Mucosa of descending colon (tissue), 3 donors: ENCODE measurements at regions not wholly inside any gene's neighbourhood (a gene's known extent, or its start where the extent isn't known, plus 50 kb on each side); places are given as distances from the start of the nearest gene placed in this dataset.

Experiments
- ATAC-seq: fragments of 200-7000 bp; cut with Tn5 transposase; one replicate; pipeline ENCODE4 v1.9.1; 2020; ENCODE audit warnings: mild to moderate bottlenecking, moderate library complexity
- DNase-seq, 3 donors: peaks; one replicate each; pipeline ENCODE4 v3.0.0-alpha.2; 2020
- H3K36me3 ChIP-seq: fragments of 200-600 bp; one replicate; pipeline ENCODE4 v1.8.0; 2021; ENCODE audit warnings: low read depth, mild to moderate bottlenecking
- H3K4me1 ChIP-seq: fragments of 200-600 bp; one replicate; pipeline ENCODE4 v1.8.0; 2021; ENCODE audit warnings: low read depth, mild to moderate bottlenecking
- H3K4me3 ChIP-seq: fragments of 200-600 bp; one replicate; pipeline ENCODE4 v1.8.0; 2021; ENCODE audit warnings: mild to moderate bottlenecking
- H3K9me3 ChIP-seq: fragments of 200-600 bp; one replicate; pipeline ENCODE4 v1.8.0; 2021; ENCODE audit warnings: mild to moderate bottlenecking
- intact Hi-C, 2 donors: fragments of 100-400 bp; cut with DNase I in 1 of 2; cut with micrococcal nuclease in 1 of 2; formaldehyde crosslinking; loops; one replicate each; pipeline versions ENCODE4 v1.11.0 to v1.11.1; 2022; cut with DNase I, micrococcal nuclease
- TF ChIP-seq, protein P1 (sequence below): fragments of 200-600 bp; IDR thresholded peaks from one replicate; pipeline ENCODE4 v1.8.0; 2022; ENCODE audit warnings: antibody characterized with exemption, mild to moderate bottlenecking
- donor health status: DM: no; HTN: no; CAD: no; lungs with moderate emphysema.
- donor health status: DM: no; HTN: no; CAD: no.
- donor health status: DM: no; HTN: yes; CAD: no.

DNA sequence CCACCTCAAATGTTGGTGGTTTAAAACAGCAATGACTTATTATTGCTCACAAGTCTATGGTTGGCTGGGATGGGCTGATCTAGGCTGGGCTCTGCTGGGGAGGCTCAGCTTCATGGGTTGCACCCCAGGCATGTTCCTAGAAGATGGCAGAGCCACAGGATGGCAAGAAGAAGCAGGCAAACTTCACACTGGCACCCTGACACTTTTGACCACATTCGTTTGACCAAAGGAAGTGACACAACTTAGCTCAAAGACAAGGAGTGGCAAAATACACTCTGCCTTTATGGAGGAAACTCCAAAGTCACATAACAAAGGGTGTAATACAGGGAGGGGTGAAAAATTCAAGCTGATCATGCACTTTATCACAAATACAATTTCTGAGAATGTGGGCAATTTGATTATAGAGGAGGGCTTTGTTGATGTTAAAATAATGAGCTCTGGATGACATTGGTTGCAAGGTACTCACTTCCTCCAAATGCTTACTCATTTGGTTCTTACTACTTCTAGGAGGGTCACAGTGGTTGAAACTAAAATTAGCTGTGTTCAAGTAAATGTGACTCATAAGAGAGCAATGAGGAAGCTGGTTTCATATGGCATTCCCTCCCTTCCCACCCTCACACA is 249.2 kb upstream of the RPS6KA3 start:
- Histone ChIP-seq H3K9me3 (no peaks in the 10 kb centered on the region), H3K4me1 (no peaks in the 10 kb centered on the region), H3K4me3 (no peak overlapping the region), H3K36me3 (no peaks in the 10 kb centered on the region)
- DNase-seq (peak in 2 of 3 donors; percentile 15 to 31), ATAC-seq (peak; percentile 90)
- TF ChIP-seq, protein P1, sequence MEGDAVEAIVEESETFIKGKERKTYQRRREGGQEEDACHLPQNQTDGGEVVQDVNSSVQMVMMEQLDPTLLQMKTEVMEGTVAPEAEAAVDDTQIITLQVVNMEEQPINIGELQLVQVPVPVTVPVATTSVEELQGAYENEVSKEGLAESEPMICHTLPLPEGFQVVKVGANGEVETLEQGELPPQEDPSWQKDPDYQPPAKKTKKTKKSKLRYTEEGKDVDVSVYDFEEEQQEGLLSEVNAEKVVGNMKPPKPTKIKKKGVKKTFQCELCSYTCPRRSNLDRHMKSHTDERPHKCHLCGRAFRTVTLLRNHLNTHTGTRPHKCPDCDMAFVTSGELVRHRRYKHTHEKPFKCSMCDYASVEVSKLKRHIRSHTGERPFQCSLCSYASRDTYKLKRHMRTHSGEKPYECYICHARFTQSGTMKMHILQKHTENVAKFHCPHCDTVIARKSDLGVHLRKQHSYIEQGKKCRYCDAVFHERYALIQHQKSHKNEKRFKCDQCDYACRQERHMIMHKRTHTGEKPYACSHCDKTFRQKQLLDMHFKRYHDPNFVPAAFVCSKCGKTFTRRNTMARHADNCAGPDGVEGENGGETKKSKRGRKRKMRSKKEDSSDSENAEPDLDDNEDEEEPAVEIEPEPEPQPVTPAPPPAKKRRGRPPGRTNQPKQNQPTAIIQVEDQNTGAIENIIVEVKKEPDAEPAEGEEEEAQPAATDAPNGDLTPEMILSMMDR: no peak
- intact Hi-C loops: no loop called here

DNA sequence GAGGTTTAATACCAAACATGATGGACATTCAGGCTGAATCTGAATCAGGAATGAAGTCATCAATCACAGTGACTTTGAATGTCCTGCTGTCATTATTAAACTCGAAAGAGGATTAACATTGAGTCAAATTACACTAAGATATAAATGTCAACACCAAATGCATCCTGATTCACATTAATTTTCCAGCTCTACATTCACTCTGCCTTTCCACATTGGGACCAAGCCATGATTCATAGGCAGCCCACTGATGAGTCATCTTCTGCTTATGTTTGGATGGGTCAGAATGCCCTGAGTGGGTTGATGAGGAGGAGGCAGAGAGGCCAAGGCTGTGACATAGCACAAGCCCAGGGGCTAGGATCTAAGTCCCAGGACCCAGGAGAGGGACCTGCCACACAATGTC is 247.6 kb upstream of the RPS6KA3 start:
- no peaks in the 10 kb centered on the region for H3K9me3 ChIP-seq
- TF ChIP-seq, protein P1: no peak
- no peak for ATAC-seq

DNA sequence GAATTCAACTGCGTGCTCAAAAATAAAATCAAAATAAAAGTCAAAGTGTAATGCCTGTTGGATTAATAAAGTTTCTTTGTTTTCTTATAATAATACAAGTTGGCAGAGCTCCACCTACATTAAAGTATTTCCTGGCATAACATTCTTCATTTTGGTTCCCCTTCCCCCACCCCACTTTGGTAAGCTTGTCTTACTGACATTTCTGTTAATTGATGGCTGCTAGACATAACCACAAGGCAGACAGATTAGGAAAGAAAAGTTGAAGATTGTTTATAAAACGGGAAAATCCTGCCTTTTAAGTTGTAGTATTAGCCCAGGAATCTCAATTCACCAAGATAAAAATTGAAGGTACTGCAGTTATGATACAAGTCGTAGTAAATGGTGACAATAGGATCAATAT is 246.5 kb upstream of the RPS6KA3 start:
- intact Hi-C loops: no loop called here
- H3K9me3 ChIP-seq: no peaks in the 10 kb centered on the region
- TF ChIP-seq, protein P1: no peak
- no peak overlapping the region for H3K4me3 ChIP-seq
- no peak for DNase-seq
- no peak for ATAC-seq
- H3K4me1 ChIP-seq: no peaks in the 10 kb centered on the region
- H3K36me3 ChIP-seq: no peaks in the 10 kb centered on the region

More for the DNA sequence above, 247.6 kb upstream of the RPS6KA3 start:
- H3K36me3 ChIP-seq: no peaks in the 10 kb centered on the region
- DNase-seq: no peak
- no peak overlapping the region for H3K4me3 ChIP-seq
- no peaks in the 10 kb centered on the region for H3K4me1 ChIP-seq
- intact Hi-C loops: no loop called here

DNA sequence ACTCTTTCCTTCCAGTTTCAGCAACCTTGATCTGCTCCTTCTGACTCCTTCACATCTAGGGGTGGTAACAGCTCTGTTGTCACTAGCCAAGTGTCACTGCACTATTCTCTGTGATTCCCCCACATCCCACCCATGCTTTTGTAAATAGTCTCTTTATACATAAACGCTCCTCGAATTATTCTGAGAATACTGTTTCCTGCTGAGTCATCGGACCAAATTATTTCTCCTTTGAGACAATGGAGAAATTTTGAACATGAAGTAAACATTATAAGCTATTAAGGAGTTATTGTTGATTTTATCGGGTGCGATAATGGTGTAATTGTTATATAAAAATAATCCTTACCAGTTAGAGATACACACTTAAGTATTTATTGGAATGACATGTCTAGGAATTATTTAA is 245.1 kb upstream of the RPS6KA3 start:
- intact Hi-C loops: no loop called here

DNA sequence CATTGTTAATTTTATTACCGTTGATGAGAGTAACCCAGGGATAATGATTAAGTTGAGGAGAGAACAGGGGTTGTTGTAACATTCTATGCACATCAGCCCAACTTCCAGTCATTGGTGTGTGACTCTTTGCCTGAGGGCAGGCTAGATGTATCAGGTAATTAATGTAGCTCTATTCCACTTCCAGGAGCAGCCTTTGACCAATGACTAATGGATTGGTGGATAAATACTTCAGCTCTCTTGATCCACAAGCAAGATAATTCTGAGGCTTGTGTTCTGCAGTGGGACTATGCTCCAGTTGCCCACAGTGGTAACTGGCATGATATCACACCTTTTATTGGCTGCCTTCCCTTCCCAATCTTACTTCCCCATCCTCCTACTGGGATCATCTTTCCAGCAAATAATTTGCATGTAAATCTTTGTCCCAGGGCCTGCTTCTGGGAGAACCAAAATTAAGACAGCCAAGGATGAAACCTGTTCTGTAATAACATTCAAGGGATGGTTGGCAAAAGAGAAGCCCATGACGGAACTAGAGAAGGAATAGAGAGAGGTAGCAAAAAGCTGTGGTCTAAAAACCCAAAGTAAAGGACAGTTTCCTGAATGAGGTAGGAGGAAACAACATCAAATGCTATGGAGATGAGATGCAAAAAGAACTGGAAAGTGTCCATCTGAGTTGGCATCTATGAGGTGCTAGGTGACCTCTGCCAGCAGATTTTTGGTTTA is 241.4 kb upstream of the RPS6KA3 start:
- TF ChIP-seq, protein P1: no peak
- DNase-seq (no peak), ATAC-seq (no peak)
- intact Hi-C loops: no loop called here
- no peaks in the 10 kb centered on the region for H3K36me3 ChIP-seq
- H3K4me1 ChIP-seq: no peaks in the 10 kb centered on the region
- no peak overlapping the region for H3K4me3 ChIP-seq
- no peaks in the 10 kb centered on the region for H3K9me3 ChIP-seq

More for the DNA sequence above, 245.1 kb upstream of the RPS6KA3 start:
- Histone ChIP-seq H3K4me1 (no peaks in the 10 kb centered on the region), H3K9me3 (no peaks in the 10 kb centered on the region), H3K36me3 (no peaks in the 10 kb centered on the region), H3K4me3 (no peak overlapping the region)
- DNase-seq (no peak), ATAC-seq (no peak)
- TF ChIP-seq, protein P1: no peak
